ENCODE measurements at regions not wholly inside any gene's neighbourhood (a gene's known extent, or its start where the extent isn't known, plus 50 kb on each side); places are given as distances from the start of the nearest gene placed in this dataset.

- no peak for TF ChIP-seq CTCF (IDR thresholded peaks at IDR 0.05)
- TF ChIP-seq POLR2A (IDR thresholded peaks at IDR 0.05) = no peak
Measured at GRCh38 chr5:133889271-133889905, 79.0 kb downstream of the C5orf15 start.

Measured in thyroid gland (tissue), 4 donors.